Spinal cord (tissue), 9 donors: ENCODE measurements at regions not wholly inside any gene's neighbourhood (a gene's known extent, or its start where the extent isn't known, plus 50 kb on each side); places are given as distances from the start of the nearest gene placed in this dataset.

Experiments used
- DNase-seq, 6 donors: peaks; one replicate each; pipeline versions ENCODE4 v3.0.0 to v3.0.0-alpha.2; 2013 to 2015; ENCODE audit warnings: low spot score in 6 of 6, low read depth in 4 of 6
- H3K27ac ChIP-seq: one replicate; pipeline ENCODE4 v1.5.1; 2013; ENCODE audit warnings: low read depth, low read length, control low read depth
- H3K27me3 ChIP-seq: one replicate; pipeline ENCODE4 v1.6.1; 2013; ENCODE audit warnings: low read length; ENCODE audit not compliant: control insufficient read depth, insufficient read depth
- H3K36me3 ChIP-seq: one replicate; pipeline ENCODE4 v1.6.1; 2013; ENCODE audit warnings: low read length; ENCODE audit not compliant: control insufficient read depth, insufficient read depth
- H3K4me1 ChIP-seq: one replicate; pipeline ENCODE4 v1.6.1; 2013; ENCODE audit warnings: low read length; ENCODE audit not compliant: control insufficient read depth, insufficient read depth
- H3K4me3 ChIP-seq: one replicate; pipeline ENCODE4 v1.5.1; 2013; ENCODE audit warnings: low read depth, low read length, control low read depth
- H3K9me3 ChIP-seq: one replicate; pipeline ENCODE4 v1.6.1; 2013; ENCODE audit warnings: low read length; ENCODE audit not compliant: control insufficient read depth, insufficient read depth
- WGBS: methylation state at CpG from one replicate; pipeline ENCODE4 v1.1.5; 2013; ENCODE audit warnings: missing lambda C conversion rate; ENCODE audit not compliant: insufficient coverage; 5-methylcytosine and 5-hydroxymethylcytosine counted together
- donor health status: healthy.

GRCh38 chr20:52465991-52466390, 274.4 kb upstream of the ZFP64 start:
- DNase-seq = peak in 2 of 6 donors; percentile 63 to 70
- 26% methylated on average over 3 of the region's 6 CpGs for WGBS
- H3K9me3 ChIP-seq = no peaks in the 10 kb centered on the region
- no peak overlapping the region for H3K27ac ChIP-seq
- peaks cover 8% of the 10 kb centered on the region for H3K4me1 ChIP-seq
- H3K27me3 ChIP-seq = no peaks in the 10 kb centered on the region
- H3K36me3 ChIP-seq = no peaks in the 10 kb centered on the region
- H3K4me3 ChIP-seq = no peak overlapping the region

- 27% methylated on average over 7 of the region's 7 CpGs for WGBS
- no peak overlapping the region for H3K27ac ChIP-seq
- peak; percentile 40 to 85 (median 58) for DNase-seq
- peaks cover 3% of the 10 kb centered on the region for H3K4me1 ChIP-seq
- H3K36me3 ChIP-seq = no peaks in the 10 kb centered on the region
- H3K9me3 ChIP-seq = no peaks in the 10 kb centered on the region
- no peak overlapping the region for H3K4me3 ChIP-seq
- no peaks in the 10 kb centered on the region for H3K27me3 ChIP-seq
Observed at GRCh38 chr20:52461582-52461981, 270.0 kb upstream of the ZFP64 start.

GRCh38 chr20:52459150-52459549, 267.6 kb upstream of the ZFP64 start:
- Histone ChIP-seq H3K4me3 (no peak overlapping the region), H3K27ac (no peak overlapping the region), H3K27me3 (no peaks in the 10 kb centered on the region), H3K9me3 (no peaks in the 10 kb centered on the region), H3K36me3 (no peaks in the 10 kb centered on the region), H3K4me1 (peaks cover 3% of the 10 kb centered on the region)
- DNase-seq = no peak
- 92% methylated on average over 3 of the region's 4 CpGs for WGBS

GRCh38 chr20:52457826-52458225, 266.2 kb upstream of the ZFP64 start:
- no peaks in the 10 kb centered on the region for H3K9me3 ChIP-seq
- DNase-seq = no peak
- WGBS = 100% methylated on average over 2 of the region's 2 CpGs

GRCh38 chr20:52454660-52455059, 263.1 kb upstream of the ZFP64 start:
- H3K4me3 ChIP-seq = no peak overlapping the region
- no peak for DNase-seq
- H3K27ac ChIP-seq = no peak overlapping the region
- H3K4me1 ChIP-seq = no peaks in the 10 kb centered on the region
- WGBS = no CpG with 5 or more reads among the region's 2 CpGs
- no peaks in the 10 kb centered on the region for H3K9me3 ChIP-seq
- H3K27me3 ChIP-seq = no peaks in the 10 kb centered on the region
- H3K36me3 ChIP-seq = no peaks in the 10 kb centered on the region

More at GRCh38 chr20:52457826-52458225, 266.2 kb upstream of the ZFP64 start:
- Histone ChIP-seq H3K4me1 (peaks cover 3% of the 10 kb centered on the region), H3K4me3 (no peak overlapping the region), H3K27me3 (no peaks in the 10 kb centered on the region), H3K27ac (no peak overlapping the region), H3K36me3 (no peaks in the 10 kb centered on the region)

- WGBS = 100% methylated on average over 1 of the region's 7 CpGs
- Histone ChIP-seq H3K36me3 (no peaks in the 10 kb centered on the region), H3K27me3 (no peaks in the 10 kb centered on the region), H3K27ac (no peak overlapping the region), H3K4me3 (no peak overlapping the region), H3K4me1 (no peaks in the 10 kb centered on the region), H3K9me3 (no peaks in the 10 kb centered on the region)
- no peak for DNase-seq
Observed at GRCh38 chr20:52448513-52449232, 257.1 kb upstream of the ZFP64 start.

GRCh38 chr20:52447225-52447551, 255.6 kb upstream of the ZFP64 start:
- H3K27me3 ChIP-seq = no peaks in the 10 kb centered on the region
- H3K27ac ChIP-seq = no peak overlapping the region
- no peaks in the 10 kb centered on the region for H3K9me3 ChIP-seq
- no peak for DNase-seq
- WGBS = no CpG with 5 or more reads among the region's 1 CpG
- no peak overlapping the region for H3K4me3 ChIP-seq
- no peaks in the 10 kb centered on the region for H3K36me3 ChIP-seq
- no peaks in the 10 kb centered on the region for H3K4me1 ChIP-seq

- no peak for DNase-seq
- 96% methylated on average over 10 of the region's 14 CpGs for WGBS
- no peaks in the 10 kb centered on the region for H3K27me3 ChIP-seq
- no peaks in the 10 kb centered on the region for H3K36me3 ChIP-seq
- no peak overlapping the region for H3K4me3 ChIP-seq
- H3K27ac ChIP-seq = no peak overlapping the region
- H3K9me3 ChIP-seq = no peaks in the 10 kb centered on the region
- no peaks in the 10 kb centered on the region for H3K4me1 ChIP-seq
Observed at GRCh38 chr20:52446421-52447224, 255.0 kb upstream of the ZFP64 start.

- Histone ChIP-seq H3K4me1 (no peaks in the 10 kb centered on the region), H3K4me3 (no peak overlapping the region), H3K27ac (no peak overlapping the region), H3K9me3 (no peaks in the 10 kb centered on the region), H3K36me3 (no peaks in the 10 kb centered on the region), H3K27me3 (no peaks in the 10 kb centered on the region)
- DNase-seq = no peak
- no CpG with 5 or more reads among the region's 1 CpG for WGBS
Observed at GRCh38 chr20:52444455-52444854, 252.9 kb upstream of the ZFP64 start.

- DNase-seq = no peak
- no peak overlapping the region for H3K4me3 ChIP-seq
- no peaks in the 10 kb centered on the region for H3K9me3 ChIP-seq
- H3K4me1 ChIP-seq = no peaks in the 10 kb centered on the region
- H3K36me3 ChIP-seq = no peaks in the 10 kb centered on the region
- H3K27me3 ChIP-seq = no peaks in the 10 kb centered on the region
- no peak overlapping the region for H3K27ac ChIP-seq
Observed at GRCh38 chr20:52443874-52444273, 252.3 kb upstream of the ZFP64 start.
